Stimulated activated CD4-positive, alpha-beta T cell treated with anti-CD3 and anti-CD28 coated beads, Interleukin-4, amount 100 ng/mL, for 1 hour (primary cell): ENCODE measurements at regions not wholly inside any gene's neighbourhood (a gene's known extent, or its start where the extent isn't known, plus 50 kb on each side); places are given as distances from the start of the nearest gene placed in this dataset.
"Not testable (repeated sequence)": the region's sequence is repeated elsewhere in the genome, so short reads cannot be mapped to it uniquely, and the experiment has no call there.

ENCODE experiments used
- DNase-seq: peaks from one replicate; pipeline ENCODE4 v3.0.0-alpha.2; 2020

- DNase-seq = no peak
These were observed 184.5 kb upstream of the SLC35B3 start for GRCh38 chr6:8619853-8620252.

- DNase-seq = not testable (repeated sequence)
These were observed 184.1 kb upstream of the SLC35B3 start for GRCh38 chr6:8619408-8619807.

- no peak for DNase-seq
These were observed 173.4 kb upstream of the SLC35B3 start for GRCh38 chr6:8608737-8609136.

GRCh38 chr6:8589941-8590729, 154.8 kb upstream of the SLC35B3 start:
- DNase-seq = no peak

GRCh38 chr6:8588176-8588575, 152.8 kb upstream of the SLC35B3 start:
- no peak for DNase-seq

GRCh38 chr6:8583291-8583690, 147.9 kb upstream of the SLC35B3 start:
- DNase-seq = no peak

- no peak for DNase-seq
These were observed 144.0 kb upstream of the SLC35B3 start for GRCh38 chr6:8579372-8579771.

- no peak for DNase-seq
These were observed 142.7 kb upstream of the SLC35B3 start for GRCh38 chr6:8578006-8578405.

- no peak for DNase-seq
These were observed 139.6 kb upstream of the SLC35B3 start for GRCh38 chr6:8574749-8575468.

- DNase-seq = no peak
These were observed 139.0 kb upstream of the SLC35B3 start for GRCh38 chr6:8574311-8574710.

- DNase-seq = no peak
These were observed 135.0 kb upstream of the SLC35B3 start for GRCh38 chr6:8570256-8570920.

GRCh38 chr6:8562125-8562524, 126.8 kb upstream of the SLC35B3 start:
- no peak for DNase-seq

- no peak for DNase-seq
These were observed 123.6 kb upstream of the SLC35B3 start for GRCh38 chr6:8558953-8559352.

- no peak for DNase-seq
These were observed 121.8 kb upstream of the SLC35B3 start for GRCh38 chr6:8557014-8557748.

GRCh38 chr6:8556370-8557013, 121.1 kb upstream of the SLC35B3 start:
- DNase-seq = no peak

GRCh38 chr6:8551993-8552392, 116.6 kb upstream of the SLC35B3 start:
- DNase-seq = no peak

GRCh38 chr6:8551386-8551785, 116.0 kb upstream of the SLC35B3 start:
- no peak for DNase-seq

- DNase-seq = no peak
These were observed 113.9 kb upstream of the SLC35B3 start for GRCh38 chr6:8549074-8549790.

- DNase-seq = no peak
These were observed 111.2 kb upstream of the SLC35B3 start for GRCh38 chr6:8546496-8546895.

- no peak for DNase-seq
These were observed 110.0 kb upstream of the SLC35B3 start for GRCh38 chr6:8545336-8545735.

GRCh38 chr6:8543714-8544113, 108.4 kb upstream of the SLC35B3 start:
- DNase-seq = no peak

- no peak for DNase-seq
These were observed 104.1 kb upstream of the SLC35B3 start for GRCh38 chr6:8539453-8539852.
